OCI-LY3 (cell line): ENCODE measurements at regions not wholly inside any gene's neighbourhood (a gene's known extent, or its start where the extent isn't known, plus 50 kb on each side); places are given as distances from the start of the nearest gene placed in this dataset.

ENCODE experiments used
- EZH2phosphoT487 ChIP-seq: fragments of 200-600 bp; shearing (Covaris generic); IDR thresholded peaks from 2 replicates; pipeline ENCODE4 v1.6.1; 2018; ENCODE audit warnings: antibody characterized with exemption, mixed run types, low read depth
- TF ChIP-seq, protein P1 (sequence below): fragments of 200-600, 300-600 bp; sonication (generic); IDR thresholded peaks from 2 replicates; pipeline ENCODE4 v1.5.1; 2014; ENCODE audit warnings: antibody characterized with exemption, low read length, low read depth

DNA sequence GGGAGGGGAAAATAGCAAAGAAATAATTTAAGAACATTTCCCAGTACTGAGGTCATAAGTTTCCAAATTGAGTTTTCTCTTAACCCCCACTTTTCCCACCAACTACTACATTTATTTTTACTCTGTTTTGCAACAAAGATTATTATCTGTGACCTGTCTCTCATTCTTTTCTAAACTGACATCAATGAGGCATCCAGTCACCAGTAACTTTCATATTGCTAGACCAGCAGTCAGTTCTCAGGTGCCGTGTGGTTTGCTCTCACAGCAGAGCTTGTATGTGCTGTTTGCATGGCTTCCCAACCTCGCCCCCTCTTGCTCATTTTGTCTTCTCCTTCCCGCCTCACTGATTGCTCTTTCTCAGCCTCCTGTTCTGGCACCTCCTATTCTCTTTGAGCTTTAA is 1091.3 kb downstream of the TBC1D22A start:
- TF ChIP-seq, protein P1, sequence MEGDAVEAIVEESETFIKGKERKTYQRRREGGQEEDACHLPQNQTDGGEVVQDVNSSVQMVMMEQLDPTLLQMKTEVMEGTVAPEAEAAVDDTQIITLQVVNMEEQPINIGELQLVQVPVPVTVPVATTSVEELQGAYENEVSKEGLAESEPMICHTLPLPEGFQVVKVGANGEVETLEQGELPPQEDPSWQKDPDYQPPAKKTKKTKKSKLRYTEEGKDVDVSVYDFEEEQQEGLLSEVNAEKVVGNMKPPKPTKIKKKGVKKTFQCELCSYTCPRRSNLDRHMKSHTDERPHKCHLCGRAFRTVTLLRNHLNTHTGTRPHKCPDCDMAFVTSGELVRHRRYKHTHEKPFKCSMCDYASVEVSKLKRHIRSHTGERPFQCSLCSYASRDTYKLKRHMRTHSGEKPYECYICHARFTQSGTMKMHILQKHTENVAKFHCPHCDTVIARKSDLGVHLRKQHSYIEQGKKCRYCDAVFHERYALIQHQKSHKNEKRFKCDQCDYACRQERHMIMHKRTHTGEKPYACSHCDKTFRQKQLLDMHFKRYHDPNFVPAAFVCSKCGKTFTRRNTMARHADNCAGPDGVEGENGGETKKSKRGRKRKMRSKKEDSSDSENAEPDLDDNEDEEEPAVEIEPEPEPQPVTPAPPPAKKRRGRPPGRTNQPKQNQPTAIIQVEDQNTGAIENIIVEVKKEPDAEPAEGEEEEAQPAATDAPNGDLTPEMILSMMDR: no peak
- no peak for TF ChIP-seq EZH2phosphoT487
